HEK293 (cell line): ENCODE measurements at regions not wholly inside any gene's neighbourhood (a gene's known extent, or its start where the extent isn't known, plus 50 kb on each side); places are given as distances from the start of the nearest gene placed in this dataset.

Experiments
- AEBP2 ChIP-seq: fragments of 450-650 bp; formaldehyde crosslinking; IDR thresholded peaks from 2 replicates; pipeline ENCODE4 v1.5.1; 2016; ENCODE audit warnings: missing biosample characterization, missing genetic modification characterization, borderline replicate concordance
- BCL6B ChIP-seq: fragments of 450-650 bp; formaldehyde crosslinking; IDR thresholded peaks from 2 replicates; pipeline ENCODE4 v1.5.1; 2017; ENCODE audit warnings: missing biosample characterization, missing genetic modification characterization
- GFI1B ChIP-seq: fragments of 450-650 bp; formaldehyde crosslinking; IDR thresholded peaks from 2 replicates; pipeline ENCODE4 v1.5.1; 2016; ENCODE audit warnings: missing biosample characterization, missing genetic modification characterization
- KLF17 ChIP-seq: fragments of 450-650 bp; formaldehyde crosslinking; IDR thresholded peaks from 2 replicates; pipeline ENCODE4 v1.5.1; 2016; ENCODE audit warnings: missing biosample characterization, missing genetic modification characterization
- KLF8 ChIP-seq: fragments of 450-650 bp; formaldehyde crosslinking; IDR thresholded peaks from 2 replicates; pipeline ENCODE4 v1.5.1; 2016; ENCODE audit warnings: missing biosample characterization, missing genetic modification characterization
- SCRT2 ChIP-seq: fragments of 450-650 bp; formaldehyde crosslinking; IDR thresholded peaks from 2 replicates; pipeline ENCODE4 v1.5.1; 2016; ENCODE audit warnings: missing biosample characterization, missing genetic modification characterization
- TCF7L2 ChIP-seq: IDR thresholded peaks from 2 replicates; pipeline ENCODE4 v1.6.1; 2011; ENCODE audit warnings: low read depth, mild to moderate bottlenecking, inconsistent platforms, low read length, moderate library complexity, borderline replicate concordance
- ZBTB49 ChIP-seq: fragments of 450-650 bp; formaldehyde crosslinking; IDR thresholded peaks from 2 replicates; pipeline ENCODE4 v1.5.1; 2016; ENCODE audit warnings: missing biosample characterization, missing genetic modification characterization, low read depth
- ZNF157 ChIP-seq: fragments of 450-650 bp; formaldehyde crosslinking; IDR thresholded peaks from 2 replicates; pipeline ENCODE4 v1.5.1; 2016; ENCODE audit warnings: missing biosample characterization, missing genetic modification characterization
- ZNF175 ChIP-seq: fragments of 450-650 bp; formaldehyde crosslinking; IDR thresholded peaks from 2 replicates; pipeline ENCODE4 v1.5.1; 2016; ENCODE audit warnings: missing biosample characterization, missing genetic modification characterization
- ZNF221 ChIP-seq: fragments of 450-650 bp; formaldehyde crosslinking; IDR thresholded peaks from 2 replicates; pipeline ENCODE4 v1.5.1; 2017; ENCODE audit warnings: missing biosample characterization, missing genetic modification characterization, borderline replicate concordance
- ZNF280D ChIP-seq: fragments of 450-650 bp; formaldehyde crosslinking; IDR thresholded peaks from 2 replicates; pipeline ENCODE4 v1.5.1; 2016; ENCODE audit warnings: missing biosample characterization, missing genetic modification characterization
- ZNF292 ChIP-seq: fragments of 450-650 bp; formaldehyde crosslinking; IDR thresholded peaks from 2 replicates; pipeline ENCODE4 v1.5.1; 2016; ENCODE audit warnings: low read depth, missing biosample characterization, missing genetic modification characterization, borderline replicate concordance
- ZNF311 ChIP-seq: fragments of 450-650 bp; formaldehyde crosslinking; IDR thresholded peaks from 2 replicates; pipeline ENCODE4 v1.5.1; 2017; ENCODE audit warnings: missing biosample characterization, missing genetic modification characterization, borderline replicate concordance
- ZNF341 ChIP-seq: fragments of 450-650 bp; formaldehyde crosslinking; IDR thresholded peaks from 2 replicates; pipeline ENCODE4; 2016; ENCODE audit warnings: low read depth, missing biosample characterization, missing genetic modification characterization
- ZNF518A ChIP-seq: fragments of 450-650 bp; formaldehyde crosslinking; conservative IDR thresholded peaks from 2 replicates; pipeline ENCODE4 v1.5.1; 2016; ENCODE audit warnings: low read depth, missing biosample characterization, missing genetic modification characterization
- ZNF555 ChIP-seq: fragments of 450-650 bp; formaldehyde crosslinking; conservative IDR thresholded peaks from 2 replicates; pipeline ENCODE4 v1.5.1; 2017; ENCODE audit warnings: missing biosample characterization, mild to moderate bottlenecking, missing genetic modification characterization, inconsistent platforms
- ZNF560 ChIP-seq: fragments of 450-650 bp; formaldehyde crosslinking; IDR thresholded peaks from 2 replicates; pipeline ENCODE4 v1.5.1; 2017; ENCODE audit warnings: missing biosample characterization, missing genetic modification characterization, borderline replicate concordance
- ZNF596 ChIP-seq: fragments of 450-650 bp; IDR thresholded peaks from 2 replicates; pipeline ENCODE4 v1.5.0; 2018; ENCODE audit warnings: missing biosample characterization, mild to moderate bottlenecking, missing genetic modification characterization, moderate library complexity
- ZSCAN18 ChIP-seq: fragments of 450-650 bp; formaldehyde crosslinking; IDR thresholded peaks from 2 replicates; pipeline ENCODE4 v1.5.1; 2016; ENCODE audit warnings: missing biosample characterization, missing genetic modification characterization

- no peak for TF ChIP-seq ZBTB49
- peak; percentile 48; the same call in 1 of the 2 replicates for TF ChIP-seq KLF8 (tag by site-specific recombination)
- no peak for TF ChIP-seq ZNF175 (tag by site-specific recombination)
- peak; percentile 48; the same call in 1 of the 2 replicates for TF ChIP-seq ZNF341 (tag by site-specific recombination)
- TF ChIP-seq ZNF560 (tag by site-specific recombination), result no peak
- TF ChIP-seq ZSCAN18 (tag by site-specific recombination), result no peak
- TF ChIP-seq ZNF596 (tag by site-specific recombination), result no peak
- TF ChIP-seq GFI1B (tag by site-specific recombination), result no peak
- no peak for TF ChIP-seq ZNF280D (tag by site-specific recombination)
- no peak for TF ChIP-seq AEBP2 (tag by site-specific recombination)
- no peak for TF ChIP-seq ZNF221 (tag by site-specific recombination)
- TF ChIP-seq BCL6B, result no peak
- TF ChIP-seq TCF7L2, result no peak
- TF ChIP-seq KLF17 (tag by site-specific recombination), result no peak
- no peak for TF ChIP-seq SCRT2 (tag by site-specific recombination)
- TF ChIP-seq ZNF292 (tag by site-specific recombination), result no peak
- TF ChIP-seq ZNF518A (tag by site-specific recombination), result no peak
- no peak for TF ChIP-seq ZNF555 (tag by site-specific recombination)
- no peak for TF ChIP-seq ZNF157 (tag by site-specific recombination)
- TF ChIP-seq ZNF311 (tag by site-specific recombination), result no peak
These were observed 200.4 kb upstream of the NFE2L3 start (continued) for GRCh38 chr7:25951414-25952260.
